GM23338 (cell line): ENCODE measurements at regions not wholly inside any gene's neighbourhood (a gene's known extent, or its start where the extent isn't known, plus 50 kb on each side); places are given as distances from the start of the nearest gene placed in this dataset.

Experiments used
- EZH2 ChIP-seq: fragments of 200-600 bp; sonication (generic); IDR thresholded peaks from one replicate; pipeline ENCODE4 v1.8.0; 2017; ENCODE audit warnings: antibody characterized with exemption, mild to moderate bottlenecking, low read depth; ENCODE audit not compliant: unreplicated experiment
- EZH2phosphoT487 ChIP-seq: fragments of 200-600 bp; sonication (generic); IDR thresholded peaks from one replicate; pipeline ENCODE4 v1.8.1; 2018; ENCODE audit warnings: antibody characterized with exemption; ENCODE audit not compliant: unreplicated experiment
- JUNB ChIP-seq: IDR thresholded peaks from one replicate; pipeline ENCODE4 v1.6.1; 2016; ENCODE audit warnings: antibody characterized with exemption; ENCODE audit not compliant: unreplicated experiment
- POLR2AphosphoS5 ChIP-seq: IDR thresholded peaks from 2 replicates; pipeline ENCODE4 v1.6.1; 2016; ENCODE audit warnings: antibody characterized with exemption, low read depth
- ZNF114 ChIP-seq: fragments of 250-450 bp; sonication (Bioruptor Pico); IDR thresholded peaks from 2 replicates; pipeline ENCODE4 v1.5.0; 2020; ENCODE audit warnings: mild to moderate bottlenecking, moderate library complexity
- ZNF331 ChIP-seq: fragments of 250-450 bp; sonication (Bioruptor Pico); IDR thresholded peaks from 2 replicates; pipeline ENCODE4 v1.5.0; 2020; ENCODE audit warnings: low read depth, mild to moderate bottlenecking, moderate library complexity
- TF ChIP-seq, protein P1 (sequence below), 2 experiments: fragments of 200-600 bp in 1 of 2; sonication (generic) in 1 of 2; conservative IDR thresholded peaks; 2 replicates each; pipeline versions ENCODE4 v1.5.1 to v1.6.1; 2016 to 2017; ENCODE audit warnings: antibody characterized with exemption in 2 of 2, low read depth in 2 of 2, mild to moderate bottlenecking in 2 of 2, moderate library complexity in 1 of 2
- TF ChIP-seq, protein P2 (sequence below): IDR thresholded peaks from 2 replicates; pipeline ENCODE4 v1.6.1; 2016; ENCODE audit warnings: antibody characterized with exemption
- TF ChIP-seq, protein P3 (sequence below): IDR thresholded peaks from one replicate; pipeline ENCODE4 v1.6.1; 2018; ENCODE audit warnings: antibody characterized with exemption; ENCODE audit not compliant: unreplicated experiment

DNA sequence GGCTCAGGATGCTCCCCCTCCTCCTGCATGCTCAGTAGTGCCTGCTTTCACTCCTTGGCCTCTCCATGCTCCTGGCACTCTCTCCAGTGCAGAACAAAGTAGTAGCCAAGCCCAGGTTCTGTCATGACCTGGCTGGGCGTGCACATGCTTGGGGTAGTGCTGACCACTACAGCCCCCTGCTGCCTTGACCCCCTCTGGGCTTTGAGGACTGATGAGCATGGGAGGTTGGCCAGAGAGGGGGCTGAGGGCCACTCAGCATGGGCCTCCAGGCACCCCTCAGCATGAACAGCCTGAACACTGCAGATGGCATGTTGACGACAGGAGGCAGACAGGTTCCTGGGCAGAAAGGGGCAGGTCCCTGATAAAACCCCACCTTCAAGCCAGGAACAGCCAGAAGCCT is 935.7 kb upstream of the PRMT6 start:
- TF ChIP-seq, protein P1, sequence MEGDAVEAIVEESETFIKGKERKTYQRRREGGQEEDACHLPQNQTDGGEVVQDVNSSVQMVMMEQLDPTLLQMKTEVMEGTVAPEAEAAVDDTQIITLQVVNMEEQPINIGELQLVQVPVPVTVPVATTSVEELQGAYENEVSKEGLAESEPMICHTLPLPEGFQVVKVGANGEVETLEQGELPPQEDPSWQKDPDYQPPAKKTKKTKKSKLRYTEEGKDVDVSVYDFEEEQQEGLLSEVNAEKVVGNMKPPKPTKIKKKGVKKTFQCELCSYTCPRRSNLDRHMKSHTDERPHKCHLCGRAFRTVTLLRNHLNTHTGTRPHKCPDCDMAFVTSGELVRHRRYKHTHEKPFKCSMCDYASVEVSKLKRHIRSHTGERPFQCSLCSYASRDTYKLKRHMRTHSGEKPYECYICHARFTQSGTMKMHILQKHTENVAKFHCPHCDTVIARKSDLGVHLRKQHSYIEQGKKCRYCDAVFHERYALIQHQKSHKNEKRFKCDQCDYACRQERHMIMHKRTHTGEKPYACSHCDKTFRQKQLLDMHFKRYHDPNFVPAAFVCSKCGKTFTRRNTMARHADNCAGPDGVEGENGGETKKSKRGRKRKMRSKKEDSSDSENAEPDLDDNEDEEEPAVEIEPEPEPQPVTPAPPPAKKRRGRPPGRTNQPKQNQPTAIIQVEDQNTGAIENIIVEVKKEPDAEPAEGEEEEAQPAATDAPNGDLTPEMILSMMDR (conservative IDR thresholded peaks at IDR 0.05; ENCODE audit: low read depth in 2 of 2): no peak
- TF ChIP-seq POLR2AphosphoS5 (no peak), EZH2phosphoT487 (no peak), EZH2 (no peak), ZNF331 (CRISPR knock-in tag) (no peak), JUNB (no peak), ZNF114 (CRISPR knock-in tag) (no peak)
- TF ChIP-seq, protein P2, sequence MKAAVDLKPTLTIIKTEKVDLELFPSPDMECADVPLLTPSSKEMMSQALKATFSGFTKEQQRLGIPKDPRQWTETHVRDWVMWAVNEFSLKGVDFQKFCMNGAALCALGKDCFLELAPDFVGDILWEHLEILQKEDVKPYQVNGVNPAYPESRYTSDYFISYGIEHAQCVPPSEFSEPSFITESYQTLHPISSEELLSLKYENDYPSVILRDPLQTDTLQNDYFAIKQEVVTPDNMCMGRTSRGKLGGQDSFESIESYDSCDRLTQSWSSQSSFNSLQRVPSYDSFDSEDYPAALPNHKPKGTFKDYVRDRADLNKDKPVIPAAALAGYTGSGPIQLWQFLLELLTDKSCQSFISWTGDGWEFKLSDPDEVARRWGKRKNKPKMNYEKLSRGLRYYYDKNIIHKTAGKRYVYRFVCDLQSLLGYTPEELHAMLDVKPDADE: no peak
- TF ChIP-seq, protein P3, sequence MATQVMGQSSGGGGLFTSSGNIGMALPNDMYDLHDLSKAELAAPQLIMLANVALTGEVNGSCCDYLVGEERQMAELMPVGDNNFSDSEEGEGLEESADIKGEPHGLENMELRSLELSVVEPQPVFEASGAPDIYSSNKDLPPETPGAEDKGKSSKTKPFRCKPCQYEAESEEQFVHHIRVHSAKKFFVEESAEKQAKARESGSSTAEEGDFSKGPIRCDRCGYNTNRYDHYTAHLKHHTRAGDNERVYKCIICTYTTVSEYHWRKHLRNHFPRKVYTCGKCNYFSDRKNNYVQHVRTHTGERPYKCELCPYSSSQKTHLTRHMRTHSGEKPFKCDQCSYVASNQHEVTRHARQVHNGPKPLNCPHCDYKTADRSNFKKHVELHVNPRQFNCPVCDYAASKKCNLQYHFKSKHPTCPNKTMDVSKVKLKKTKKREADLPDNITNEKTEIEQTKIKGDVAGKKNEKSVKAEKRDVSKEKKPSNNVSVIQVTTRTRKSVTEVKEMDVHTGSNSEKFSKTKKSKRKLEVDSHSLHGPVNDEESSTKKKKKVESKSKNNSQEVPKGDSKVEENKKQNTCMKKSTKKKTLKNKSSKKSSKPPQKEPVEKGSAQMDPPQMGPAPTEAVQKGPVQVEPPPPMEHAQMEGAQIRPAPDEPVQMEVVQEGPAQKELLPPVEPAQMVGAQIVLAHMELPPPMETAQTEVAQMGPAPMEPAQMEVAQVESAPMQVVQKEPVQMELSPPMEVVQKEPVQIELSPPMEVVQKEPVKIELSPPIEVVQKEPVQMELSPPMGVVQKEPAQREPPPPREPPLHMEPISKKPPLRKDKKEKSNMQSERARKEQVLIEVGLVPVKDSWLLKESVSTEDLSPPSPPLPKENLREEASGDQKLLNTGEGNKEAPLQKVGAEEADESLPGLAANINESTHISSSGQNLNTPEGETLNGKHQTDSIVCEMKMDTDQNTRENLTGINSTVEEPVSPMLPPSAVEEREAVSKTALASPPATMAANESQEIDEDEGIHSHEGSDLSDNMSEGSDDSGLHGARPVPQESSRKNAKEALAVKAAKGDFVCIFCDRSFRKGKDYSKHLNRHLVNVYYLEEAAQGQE: no peak
